GM23338 (cell line): ENCODE measurements at regions not wholly inside any gene's neighbourhood (a gene's known extent, or its start where the extent isn't known, plus 50 kb on each side); places are given as distances from the start of the nearest gene placed in this dataset.

Experiments
- ATAC-seq: fragments of 200-7000 bp; cut with Tn5 transposase; 3 replicates; pipeline ENCODE4 v1.9.1; 2020
- DNase-seq: peaks from one replicate; pipeline ENCODE4 v3.0.0-alpha.2; 2015; ENCODE audit warnings: low spot score
- H2AFZ ChIP-seq: fragments of 200-600 bp; sonication (generic); 2 replicates; pipeline ENCODE4 v1.8.0; 2016; ENCODE audit warnings: antibody characterized with exemption, mild to moderate bottlenecking, moderate library complexity
- H3F3A ChIP-seq: fragments of 200-600 bp; sonication (generic); replicated peaks from 2 replicates; pipeline ENCODE4 v1.8.0; 2017; ENCODE audit warnings: antibody characterized with exemption, mixed run types, low read depth
- H3K27ac ChIP-seq: fragments of 200-600 bp; sonication (generic); 2 replicates; pipeline ENCODE4 v1.6.1; 2016; ENCODE audit warnings: low read depth
- H3K27me3 ChIP-seq: fragments of 200-600 bp; sonication (generic); 2 replicates; pipeline ENCODE4 v1.8.0; 2016; ENCODE audit warnings: mild to moderate bottlenecking, mixed run types, moderate library complexity; ENCODE audit not compliant: insufficient read depth
- H3K36me3 ChIP-seq: fragments of 200-600 bp; sonication (generic); 2 replicates; pipeline ENCODE4 v1.8.0; 2016; ENCODE audit warnings: mild to moderate bottlenecking; ENCODE audit not compliant: insufficient read depth
- H3K4me1 ChIP-seq: fragments of 200-600 bp; sonication (generic); 2 replicates; pipeline ENCODE4 v1.8.0; 2016; ENCODE audit warnings: mild to moderate bottlenecking, moderate library complexity; ENCODE audit not compliant: insufficient read depth
- H3K4me2 ChIP-seq: fragments of 200-600 bp; sonication (generic); 2 replicates; pipeline ENCODE4 v1.7.1; 2017; ENCODE audit warnings: mixed run types
- H3K4me3 ChIP-seq: fragments of 200-600 bp; sonication (generic); 2 replicates; pipeline ENCODE4 v1.6.1; 2016; ENCODE audit warnings: mixed run types
- H3K79me2 ChIP-seq: fragments of 200-600 bp; sonication (generic); replicated peaks from 2 replicates; pipeline ENCODE4 v1.8.0; 2017; ENCODE audit warnings: mild to moderate bottlenecking; ENCODE audit not compliant: insufficient read depth
- H3K9me2 ChIP-seq: fragments of 200-600 bp; sonication (generic); 2 replicates; pipeline ENCODE4 v1.8.0; 2017; ENCODE audit not compliant: insufficient read depth
- H4K20me1 ChIP-seq: fragments of 200-600 bp; sonication (generic); replicated peaks from 2 replicates; pipeline ENCODE4 v1.8.0; 2017; ENCODE audit warnings: mild to moderate bottlenecking; ENCODE audit not compliant: insufficient read depth
- H3K27ac Mint-ChIP-seq: 2 replicates; pipeline ENCODE4 v1.8.0; 2020; ENCODE audit warnings: inconsistent platforms, mild to moderate bottlenecking, moderate library complexity, mixed read lengths
- H3K27me3 Mint-ChIP-seq: 3 replicates; pipeline ENCODE4 v1.8.0; 2022; ENCODE audit warnings: low read depth, mild to moderate bottlenecking, moderate library complexity, mixed read lengths, inconsistent platforms; ENCODE audit not compliant: insufficient read depth, poor library complexity
- H3K36me3 Mint-ChIP-seq: 3 replicates; pipeline ENCODE4 v1.8.0; 2021; ENCODE audit warnings: low read depth, mild to moderate bottlenecking, inconsistent platforms, moderate library complexity, mixed read lengths
- H3K4me1 Mint-ChIP-seq: 3 replicates; pipeline ENCODE4 v1.8.0; 2020; ENCODE audit warnings: mild to moderate bottlenecking, inconsistent platforms, mixed read lengths
- H3K4me3 Mint-ChIP-seq: 3 replicates; pipeline ENCODE4 v1.8.0; 2021; ENCODE audit warnings: moderate library complexity, mild to moderate bottlenecking, inconsistent platforms, mixed read lengths
- H3K9me3 Mint-ChIP-seq: 3 replicates; pipeline ENCODE4 v1.8.0; 2020; ENCODE audit warnings: moderate library complexity, mild to moderate bottlenecking, inconsistent platforms, mixed read lengths
- CREB1 ChIP-seq: fragments of 250-450 bp; sonication (Bioruptor Pico); IDR thresholded peaks from 2 replicates; pipeline ENCODE4 v1.5.0; 2020; ENCODE audit warnings: low read depth, mild to moderate bottlenecking, moderate library complexity
- CTCF ChIP-seq, 2 experiments: fragments of 200-600 bp in 1 of 2; sonication (generic) in 1 of 2; conservative IDR thresholded peaks; 2 replicates each; pipeline versions ENCODE4 v1.5.1 to v1.6.1; 2016 to 2017; ENCODE audit warnings: antibody characterized with exemption in 2 of 2, low read depth in 2 of 2, mild to moderate bottlenecking in 2 of 2, moderate library complexity in 1 of 2
- ETS1 ChIP-seq: IDR thresholded peaks from 2 replicates; pipeline ENCODE4 v1.6.1; 2016; ENCODE audit warnings: antibody characterized with exemption
- EZH2phosphoT487 ChIP-seq: fragments of 200-600 bp; sonication (generic); IDR thresholded peaks from one replicate; pipeline ENCODE4 v1.8.1; 2018; ENCODE audit warnings: antibody characterized with exemption; ENCODE audit not compliant: unreplicated experiment
- JUNB ChIP-seq: IDR thresholded peaks from one replicate; pipeline ENCODE4 v1.6.1; 2016; ENCODE audit warnings: antibody characterized with exemption; ENCODE audit not compliant: unreplicated experiment
- REST ChIP-seq: IDR thresholded peaks from one replicate; pipeline ENCODE4 v1.6.1; 2018; ENCODE audit warnings: antibody characterized with exemption; ENCODE audit not compliant: unreplicated experiment
- STAT1 ChIP-seq: IDR thresholded peaks from one replicate; pipeline ENCODE4 v1.6.1; 2016; ENCODE audit warnings: antibody characterized with exemption; ENCODE audit not compliant: unreplicated experiment
- ZNF114 ChIP-seq: fragments of 250-450 bp; sonication (Bioruptor Pico); IDR thresholded peaks from 2 replicates; pipeline ENCODE4 v1.5.0; 2020; ENCODE audit warnings: mild to moderate bottlenecking, moderate library complexity
- ZNF331 ChIP-seq: fragments of 250-450 bp; sonication (Bioruptor Pico); IDR thresholded peaks from 2 replicates; pipeline ENCODE4 v1.5.0; 2020; ENCODE audit warnings: low read depth, mild to moderate bottlenecking, moderate library complexity
- ZNF462 ChIP-seq: fragments of 250-450 bp; sonication (Bioruptor Pico); IDR thresholded peaks from 2 replicates; pipeline ENCODE4 v1.5.0; 2020; ENCODE audit warnings: mild to moderate bottlenecking, moderate library complexity

- TF ChIP-seq CREB1 (CRISPR knock-in tag), result no peak
- TF ChIP-seq STAT1, result no peak
- TF ChIP-seq EZH2phosphoT487, result no peak
- TF ChIP-seq CTCF (conservative IDR thresholded peaks at IDR 0.05; ENCODE audit: low read depth in 2 of 2), result no peak
- no peak for TF ChIP-seq REST
- no peak for TF ChIP-seq ZNF462
- no peak for TF ChIP-seq ZNF114 (CRISPR knock-in tag)
- no peak for TF ChIP-seq ETS1
- TF ChIP-seq ZNF331 (CRISPR knock-in tag), result no peak
- TF ChIP-seq JUNB, result no peak
- H3K4me1 ChIP-seq, result peaks cover 18% of the 10 kb centered on the region
Measured at GRCh38 chr4:55251896-55252295, 94.1 kb upstream of the SRD5A3 start.

More at GRCh38 chr4:55251896-55252295, 94.1 kb upstream of the SRD5A3 start:
- Histone ChIP-seq H3K79me2 (no peaks in the 10 kb centered on the region), H3K9me2 (peaks cover 4% of the 10 kb centered on the region; the same call in 1 of the 2 replicates), H3K36me3 (no peaks in the 10 kb centered on the region), H2AFZ (no peak overlapping the region), H3K4me2 (no peak overlapping the region), H3F3A (no peaks in the 10 kb centered on the region), H4K20me1 (no peaks in the 10 kb centered on the region), H3K27ac (no peak overlapping the region), H3K27me3 (no peaks in the 10 kb centered on the region), H3K4me3 (no peak overlapping the region)
- Mint-ChIP-seq H3K36me3 (no peaks in the 10 kb centered on the region), H3K4me3 (no peak overlapping the region), H3K27me3 (peaks cover 2% of the 10 kb centered on the region), H3K27ac (no peak overlapping the region), H3K9me3 (no peaks in the 10 kb centered on the region), H3K4me1 (peaks cover 25% of the 10 kb centered on the region)
- ATAC-seq (no peak), DNase-seq (no peak)
